Adrenal gland (tissue), 5 donors: ENCODE measurements at regions not wholly inside any gene's neighbourhood (a gene's known extent, or its start where the extent isn't known, plus 50 kb on each side); places are given as distances from the start of the nearest gene placed in this dataset.

Experiments
- POLR2A ChIP-seq, 2 donors: fragments of 450-650 bp; IDR thresholded peaks; one replicate each; pipeline ENCODE4 v1.6.1; 2017; ENCODE audit warnings: antibody characterized with exemption in 2 of 2, mild to moderate bottlenecking in 2 of 2, moderate library complexity in 1 of 2
- TF ChIP-seq, protein P1 (sequence below), 6 experiments: fragments of 450-650 bp in 4 of 6; fragments of 200-600 bp in 2 of 6; sonication (generic) in 1 of 6; IDR thresholded peaks; 1 replicate in 5 of 6; 2 replicates in 1 of 6; pipeline versions ENCODE4 v1.5.1 to v1.8.0; 2016 to 2021; ENCODE audit warnings: antibody characterized with exemption in 6 of 6, mild to moderate bottlenecking in 2 of 6, moderate library complexity in 1 of 6
- donor health status: DM: no; HTN: no; CAD: no.

DNA sequence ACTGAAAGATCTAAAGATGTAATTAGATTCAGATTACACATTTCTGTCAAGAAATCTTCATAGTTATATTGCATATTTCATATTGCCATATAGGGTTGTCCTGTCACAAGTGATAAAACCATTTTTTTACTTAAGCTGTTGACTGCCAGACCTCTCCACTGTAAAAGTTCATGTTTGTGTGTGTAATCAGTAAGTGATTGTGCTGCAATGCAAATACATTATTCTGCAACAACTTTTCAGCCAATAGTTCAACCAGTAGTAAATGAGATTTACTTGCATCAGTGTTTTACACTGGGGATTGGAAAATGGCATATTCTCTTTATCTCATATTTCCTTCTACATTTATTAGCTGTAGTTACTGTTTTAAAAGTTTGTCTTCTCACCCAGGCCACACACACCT, 603.9 kb upstream of the RORB start:
- TF ChIP-seq, protein P1, sequence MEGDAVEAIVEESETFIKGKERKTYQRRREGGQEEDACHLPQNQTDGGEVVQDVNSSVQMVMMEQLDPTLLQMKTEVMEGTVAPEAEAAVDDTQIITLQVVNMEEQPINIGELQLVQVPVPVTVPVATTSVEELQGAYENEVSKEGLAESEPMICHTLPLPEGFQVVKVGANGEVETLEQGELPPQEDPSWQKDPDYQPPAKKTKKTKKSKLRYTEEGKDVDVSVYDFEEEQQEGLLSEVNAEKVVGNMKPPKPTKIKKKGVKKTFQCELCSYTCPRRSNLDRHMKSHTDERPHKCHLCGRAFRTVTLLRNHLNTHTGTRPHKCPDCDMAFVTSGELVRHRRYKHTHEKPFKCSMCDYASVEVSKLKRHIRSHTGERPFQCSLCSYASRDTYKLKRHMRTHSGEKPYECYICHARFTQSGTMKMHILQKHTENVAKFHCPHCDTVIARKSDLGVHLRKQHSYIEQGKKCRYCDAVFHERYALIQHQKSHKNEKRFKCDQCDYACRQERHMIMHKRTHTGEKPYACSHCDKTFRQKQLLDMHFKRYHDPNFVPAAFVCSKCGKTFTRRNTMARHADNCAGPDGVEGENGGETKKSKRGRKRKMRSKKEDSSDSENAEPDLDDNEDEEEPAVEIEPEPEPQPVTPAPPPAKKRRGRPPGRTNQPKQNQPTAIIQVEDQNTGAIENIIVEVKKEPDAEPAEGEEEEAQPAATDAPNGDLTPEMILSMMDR (IDR thresholded peaks at IDR 0.05) = no peak
- no peak for TF ChIP-seq POLR2A (IDR thresholded peaks at IDR 0.05)
